GM12865 (cell line): ENCODE measurements at regions not wholly inside any gene's neighbourhood (a gene's known extent, or its start where the extent isn't known, plus 50 kb on each side); places are given as distances from the start of the nearest gene placed in this dataset.

Experiments
- DNase-seq: peaks from one replicate; pipeline ENCODE4 v3.0.0; 2010; ENCODE audit warnings: low read depth
- H3K4me3 ChIP-seq: 2 replicates; pipeline ENCODE4 v1.5.1; 2011; ENCODE audit warnings: mild to moderate bottlenecking, low read depth, low read length, control low read depth
- TF ChIP-seq, protein P1 (sequence below): IDR thresholded peaks from 2 replicates; pipeline ENCODE4 v1.5.1; 2011; ENCODE audit warnings: low read length, control low read depth, low read depth, inconsistent platforms; ENCODE audit not compliant: insufficient read depth; ENCODE audit errors: missing control alignments

DNA sequence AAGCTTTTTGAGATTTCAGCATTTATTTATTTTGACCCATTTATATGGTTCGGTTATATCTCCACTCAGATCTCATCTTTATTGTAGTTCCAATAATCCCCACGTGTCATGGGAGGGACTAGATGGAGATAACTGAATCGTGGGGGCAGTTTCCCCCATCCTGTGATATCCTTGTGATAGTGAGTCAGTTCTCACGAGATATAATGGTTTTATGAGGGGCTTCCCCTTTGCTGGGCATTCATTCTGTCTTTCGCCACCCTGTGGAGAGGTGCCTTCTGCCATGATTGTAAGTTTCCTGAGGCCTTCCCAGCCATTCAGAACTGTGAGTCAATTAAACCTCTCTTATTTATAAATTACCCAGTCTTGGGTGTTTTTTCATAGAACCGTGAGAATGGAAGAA, 96.5 kb upstream of the PCSK1 start:
- no peak for DNase-seq
- H3K4me3 ChIP-seq = no peak overlapping the region
- TF ChIP-seq, protein P1, sequence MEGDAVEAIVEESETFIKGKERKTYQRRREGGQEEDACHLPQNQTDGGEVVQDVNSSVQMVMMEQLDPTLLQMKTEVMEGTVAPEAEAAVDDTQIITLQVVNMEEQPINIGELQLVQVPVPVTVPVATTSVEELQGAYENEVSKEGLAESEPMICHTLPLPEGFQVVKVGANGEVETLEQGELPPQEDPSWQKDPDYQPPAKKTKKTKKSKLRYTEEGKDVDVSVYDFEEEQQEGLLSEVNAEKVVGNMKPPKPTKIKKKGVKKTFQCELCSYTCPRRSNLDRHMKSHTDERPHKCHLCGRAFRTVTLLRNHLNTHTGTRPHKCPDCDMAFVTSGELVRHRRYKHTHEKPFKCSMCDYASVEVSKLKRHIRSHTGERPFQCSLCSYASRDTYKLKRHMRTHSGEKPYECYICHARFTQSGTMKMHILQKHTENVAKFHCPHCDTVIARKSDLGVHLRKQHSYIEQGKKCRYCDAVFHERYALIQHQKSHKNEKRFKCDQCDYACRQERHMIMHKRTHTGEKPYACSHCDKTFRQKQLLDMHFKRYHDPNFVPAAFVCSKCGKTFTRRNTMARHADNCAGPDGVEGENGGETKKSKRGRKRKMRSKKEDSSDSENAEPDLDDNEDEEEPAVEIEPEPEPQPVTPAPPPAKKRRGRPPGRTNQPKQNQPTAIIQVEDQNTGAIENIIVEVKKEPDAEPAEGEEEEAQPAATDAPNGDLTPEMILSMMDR = no peak

DNA sequence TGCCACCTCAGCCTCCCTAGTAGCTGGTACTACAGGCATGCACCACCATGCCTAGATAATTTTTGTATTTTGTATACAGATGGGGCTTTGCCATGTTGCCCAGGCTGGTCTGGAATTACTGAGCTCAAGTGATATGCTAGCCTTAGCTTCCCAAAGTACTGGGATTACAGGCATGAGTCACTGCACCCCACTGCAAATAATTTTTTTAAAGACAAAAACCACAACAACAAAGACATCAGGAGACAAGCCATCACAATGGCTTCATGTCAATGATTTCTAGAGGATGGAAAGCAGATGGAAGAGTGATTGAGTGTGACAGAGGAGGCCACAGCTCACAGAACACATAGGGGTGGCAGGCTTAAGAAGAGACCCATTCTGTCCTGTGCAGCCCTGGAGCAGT, 97.9 kb upstream of the PCSK1 start:
- DNase-seq = no peak
- H3K4me3 ChIP-seq = no peak overlapping the region
- TF ChIP-seq, protein P1 = no peak

DNA sequence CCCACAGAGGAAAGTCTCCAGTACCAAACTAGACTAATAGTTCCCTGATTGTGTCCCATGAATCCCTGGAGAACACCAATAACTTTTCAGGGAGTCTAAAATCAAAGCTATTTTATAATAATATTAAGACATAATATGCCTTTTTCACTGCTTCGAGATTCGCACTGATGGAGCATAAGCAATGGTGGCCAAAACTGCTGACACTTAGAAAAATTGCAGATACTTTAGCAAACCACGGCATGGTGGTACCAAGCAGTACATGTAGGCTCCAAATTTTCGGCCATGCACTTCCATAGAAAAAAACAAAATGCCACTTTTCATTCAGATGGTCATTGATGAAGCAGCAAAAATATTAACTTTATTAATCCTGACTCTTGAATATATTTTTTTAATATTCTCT, 100.3 kb upstream of the PCSK1 start:
- DNase-seq = no peak
- TF ChIP-seq, protein P1 = no peak
- H3K4me3 ChIP-seq = no peak overlapping the region

DNA sequence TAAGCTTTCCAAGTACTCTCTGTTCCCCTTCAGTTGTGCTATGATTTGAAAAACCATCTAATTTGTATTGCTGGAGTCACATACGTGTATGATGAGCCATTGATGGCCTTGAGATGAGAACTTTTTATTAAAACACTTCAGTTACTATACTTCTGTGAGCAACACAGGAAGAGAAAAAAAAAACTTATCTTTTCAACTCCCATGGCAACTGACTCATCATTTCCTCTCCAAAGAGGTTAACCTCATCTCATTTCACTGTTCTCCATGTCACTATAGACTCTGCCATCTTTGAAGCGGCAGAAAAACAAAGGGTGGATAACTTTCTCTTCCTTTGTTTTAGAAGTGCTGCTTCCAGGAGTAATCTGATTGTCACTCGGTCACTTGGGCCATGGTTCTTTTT, 104.3 kb upstream of the PCSK1 start:
- H3K4me3 ChIP-seq = no peak overlapping the region
- TF ChIP-seq, protein P1 = no peak
- peak; percentile 5 for DNase-seq

DNA sequence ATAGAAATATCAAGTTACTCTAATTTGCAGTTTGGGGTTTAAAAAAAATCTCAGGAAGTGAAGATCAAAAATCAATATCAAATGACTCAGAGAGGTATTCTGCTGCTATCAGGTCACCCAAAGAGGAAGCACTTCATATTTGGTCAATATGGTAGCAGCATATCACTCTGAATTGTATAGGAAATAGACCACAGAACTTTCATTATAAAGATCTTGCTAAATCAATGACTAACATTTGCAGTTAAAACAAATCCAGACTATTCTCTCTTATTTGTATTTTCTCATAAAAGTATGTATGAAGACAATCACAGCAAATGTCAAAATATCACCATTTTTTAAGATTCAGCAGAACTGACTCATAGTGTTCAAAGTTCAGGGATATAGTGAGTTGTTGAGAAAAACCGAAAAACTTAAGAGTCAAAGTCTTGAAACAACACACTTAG, 105.8 kb upstream of the PCSK1 start:
- TF ChIP-seq, protein P1 = no peak
- H3K4me3 ChIP-seq = no peak overlapping the region
- no peak for DNase-seq

DNA sequence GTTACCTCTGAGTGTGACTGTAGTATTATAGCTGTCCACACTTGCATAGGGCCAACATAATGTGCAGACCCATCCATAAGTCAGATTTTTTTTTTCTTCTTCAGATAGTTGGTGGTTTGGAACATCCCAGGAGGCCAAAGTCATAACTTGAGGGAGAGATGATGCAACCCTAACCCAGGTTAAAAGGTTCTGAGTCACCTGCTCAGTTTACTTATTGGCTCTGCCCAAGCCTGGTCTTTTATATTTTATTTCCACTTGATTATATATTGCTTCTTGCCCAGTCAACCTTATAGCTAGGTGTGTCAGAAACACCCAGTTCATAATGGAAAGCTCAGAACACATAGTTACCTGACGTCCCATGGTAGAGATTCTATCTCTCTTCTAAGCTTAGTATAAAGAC, 113.1 kb upstream of the PCSK1 start:
- no peak overlapping the region for H3K4me3 ChIP-seq
- no peak for DNase-seq
- TF ChIP-seq, protein P1 = no peak

DNA sequence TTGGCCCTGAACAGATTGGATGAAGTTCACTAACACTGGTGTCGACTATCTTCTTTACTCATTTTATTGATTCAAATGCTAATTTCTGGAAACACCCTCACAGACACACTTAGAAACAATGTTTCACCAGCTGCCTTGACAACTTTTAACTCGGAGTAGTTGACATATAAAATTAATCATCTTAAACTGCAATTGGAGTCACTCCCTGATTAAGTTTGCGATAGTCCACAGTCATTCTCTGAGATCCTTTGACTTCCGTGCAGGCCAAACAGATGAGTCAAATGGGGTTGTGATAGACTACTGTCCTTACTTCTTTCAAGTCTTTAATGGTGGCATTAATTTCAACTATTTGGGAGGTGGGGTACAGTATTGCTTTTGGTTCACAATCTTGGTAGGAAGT, 114.4 kb upstream of the PCSK1 start:
- TF ChIP-seq, protein P1 = no peak
- no peak for DNase-seq
- H3K4me3 ChIP-seq = no peak overlapping the region
